ENCODE measurements at regions not wholly inside any gene's neighbourhood (a gene's known extent, or its start where the extent isn't known, plus 50 kb on each side); places are given as distances from the start of the nearest gene placed in this dataset.
"Not testable (repeated sequence)": the region's sequence is repeated elsewhere in the genome, so short reads cannot be mapped to it uniquely, and the experiment has no call there.

GRCh38 chr17:22268214-22268911 lies 576.0 kb downstream of the KCNJ18 start:
- H3K9me3 Mint-ChIP-seq: peaks cover 44% of the 10 kb centered on the region
- no peaks in the 10 kb centered on the region for H3K27me3 Mint-ChIP-seq (ENCODE audit: low read depth)
- no peak overlapping the region for H3K27ac Mint-ChIP-seq
- H3K4me3 Mint-ChIP-seq: no peak overlapping the region
- no peak for DNase-seq (ENCODE audit: low spot score in 2 of 2, unreplicated experiment in 2 of 2)
- no peaks in the 10 kb centered on the region for H3K4me1 Mint-ChIP-seq
- H3K36me3 Mint-ChIP-seq: peaks cover 2% of the 10 kb centered on the region
- TF ChIP-seq, protein P1, sequence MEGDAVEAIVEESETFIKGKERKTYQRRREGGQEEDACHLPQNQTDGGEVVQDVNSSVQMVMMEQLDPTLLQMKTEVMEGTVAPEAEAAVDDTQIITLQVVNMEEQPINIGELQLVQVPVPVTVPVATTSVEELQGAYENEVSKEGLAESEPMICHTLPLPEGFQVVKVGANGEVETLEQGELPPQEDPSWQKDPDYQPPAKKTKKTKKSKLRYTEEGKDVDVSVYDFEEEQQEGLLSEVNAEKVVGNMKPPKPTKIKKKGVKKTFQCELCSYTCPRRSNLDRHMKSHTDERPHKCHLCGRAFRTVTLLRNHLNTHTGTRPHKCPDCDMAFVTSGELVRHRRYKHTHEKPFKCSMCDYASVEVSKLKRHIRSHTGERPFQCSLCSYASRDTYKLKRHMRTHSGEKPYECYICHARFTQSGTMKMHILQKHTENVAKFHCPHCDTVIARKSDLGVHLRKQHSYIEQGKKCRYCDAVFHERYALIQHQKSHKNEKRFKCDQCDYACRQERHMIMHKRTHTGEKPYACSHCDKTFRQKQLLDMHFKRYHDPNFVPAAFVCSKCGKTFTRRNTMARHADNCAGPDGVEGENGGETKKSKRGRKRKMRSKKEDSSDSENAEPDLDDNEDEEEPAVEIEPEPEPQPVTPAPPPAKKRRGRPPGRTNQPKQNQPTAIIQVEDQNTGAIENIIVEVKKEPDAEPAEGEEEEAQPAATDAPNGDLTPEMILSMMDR (IDR thresholded peaks at IDR 0.05; ENCODE audit: unreplicated experiment): no peak

- peaks cover 2% of the 10 kb centered on the region for H3K36me3 Mint-ChIP-seq
- no peak overlapping the region for H3K4me3 Mint-ChIP-seq
- no peaks in the 10 kb centered on the region for H3K27me3 Mint-ChIP-seq (ENCODE audit: low read depth)
- TF ChIP-seq, protein P1 (IDR thresholded peaks at IDR 0.05; ENCODE audit: unreplicated experiment): no peak
- H3K27ac Mint-ChIP-seq: no peak overlapping the region
- H3K9me3 Mint-ChIP-seq: peaks cover 44% of the 10 kb centered on the region
- H3K4me1 Mint-ChIP-seq: no peaks in the 10 kb centered on the region
- DNase-seq (ENCODE audit: low spot score in 2 of 2, unreplicated experiment in 2 of 2): no peak
These were observed 576.5 kb downstream of the KCNJ18 start for GRCh38 chr17:22268912-22269220.

DNA sequence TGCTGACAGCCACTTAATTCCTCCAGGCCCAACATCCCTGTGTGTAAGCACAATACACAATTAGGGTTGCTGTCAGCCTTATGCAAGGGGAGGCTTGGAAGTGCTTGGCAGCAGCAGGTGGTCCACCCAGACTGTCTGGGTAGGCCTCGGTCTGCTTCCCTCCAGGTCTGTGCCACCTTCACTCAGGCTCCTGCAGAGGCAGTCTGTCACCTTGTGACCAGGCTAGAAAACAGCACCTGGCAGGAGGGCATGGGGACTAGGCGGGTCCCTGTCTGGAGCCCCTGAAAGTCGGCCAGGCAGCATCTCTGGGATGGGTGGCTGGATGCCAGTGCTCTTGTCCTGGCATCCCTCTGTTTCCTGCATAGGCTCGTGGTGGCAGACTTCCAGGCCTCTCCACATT lies 578.1 kb downstream of the KCNJ18 start:
- TF ChIP-seq, protein P1 (IDR thresholded peaks at IDR 0.05; ENCODE audit: unreplicated experiment): no peak
- Mint-ChIP-seq H3K27me3 (ENCODE audit: low read depth) (no peaks in the 10 kb centered on the region), H3K27ac (no peak overlapping the region), H3K4me1 (no peaks in the 10 kb centered on the region), H3K4me3 (no peak overlapping the region), H3K9me3 (peaks cover 43% of the 10 kb centered on the region), H3K36me3 (peaks cover 2% of the 10 kb centered on the region)
- no peak for DNase-seq (ENCODE audit: low spot score in 2 of 2, unreplicated experiment in 2 of 2)

GRCh38 chr17:22270809-22271208 lies 578.5 kb downstream of the KCNJ18 start:
- H3K9me3 Mint-ChIP-seq: peaks cover 43% of the 10 kb centered on the region
- not testable (repeated sequence) for H3K36me3 Mint-ChIP-seq; H3K4me3 Mint-ChIP-seq; H3K27me3 Mint-ChIP-seq (ENCODE audit: low read depth); H3K4me1 Mint-ChIP-seq; DNase-seq (ENCODE audit: low spot score in 2 of 2, unreplicated experiment in 2 of 2); H3K27ac Mint-ChIP-seq

DNA sequence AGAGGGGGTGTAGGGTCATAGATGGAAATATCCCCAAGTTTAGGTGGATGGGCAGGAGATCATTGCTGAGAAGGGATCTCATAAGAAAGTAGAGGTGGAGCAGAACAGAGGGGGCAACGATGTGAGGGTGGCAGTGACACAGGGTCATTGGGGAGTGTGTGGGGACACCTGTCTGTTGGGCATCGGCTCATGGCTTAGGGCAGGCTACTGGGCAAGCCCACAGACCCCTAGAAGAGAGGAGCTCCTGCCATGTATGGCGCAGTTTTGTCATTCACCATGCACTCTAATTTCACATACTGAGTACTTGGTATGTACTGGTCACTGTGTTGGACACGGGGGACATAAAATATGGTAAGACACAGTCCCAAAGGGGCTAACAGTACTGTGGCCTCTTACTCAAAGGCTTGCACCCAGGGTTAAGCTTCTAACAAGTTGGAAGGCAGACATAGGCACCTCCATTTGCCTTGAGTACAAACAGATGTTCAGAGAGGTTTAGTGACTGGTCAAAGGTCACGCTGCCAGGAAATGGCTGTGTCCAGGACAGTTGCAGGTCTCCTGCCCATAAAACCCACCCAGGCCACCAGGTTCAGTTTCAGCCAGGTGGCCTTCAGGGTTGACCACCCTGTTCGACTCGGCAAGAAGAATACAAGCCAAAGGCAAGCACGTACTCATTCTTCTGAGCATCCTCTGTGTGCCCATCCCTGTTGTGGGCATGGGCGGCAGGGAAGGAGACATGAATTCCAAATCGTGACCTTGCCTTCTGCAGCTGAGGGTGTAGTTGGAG lies 580.2 kb downstream of the KCNJ18 start:
- H3K9me3 Mint-ChIP-seq: peaks cover 55% of the 10 kb centered on the region

GRCh38 chr17:22273308-22273707 lies 581.0 kb downstream of the KCNJ18 start:
- Mint-ChIP-seq H3K36me3 (peaks cover 2% of the 10 kb centered on the region), H3K4me3 (no peak overlapping the region), H3K27me3 (ENCODE audit: low read depth) (no peaks in the 10 kb centered on the region), H3K27ac (no peak overlapping the region), H3K4me1 (no peaks in the 10 kb centered on the region), H3K9me3 (peaks cover 52% of the 10 kb centered on the region)
- DNase-seq (ENCODE audit: low spot score in 2 of 2, unreplicated experiment in 2 of 2): no peak
- TF ChIP-seq, protein P1 (IDR thresholded peaks at IDR 0.05; ENCODE audit: unreplicated experiment): no peak

More for the DNA sequence above, 580.2 kb downstream of the KCNJ18 start:
- TF ChIP-seq, protein P1 (IDR thresholded peaks at IDR 0.05; ENCODE audit: unreplicated experiment): no peak
- H3K27ac Mint-ChIP-seq: no peak overlapping the region
- peaks cover 2% of the 10 kb centered on the region for H3K36me3 Mint-ChIP-seq
- no peaks in the 10 kb centered on the region for H3K4me1 Mint-ChIP-seq
- no peak overlapping the region for H3K4me3 Mint-ChIP-seq
- H3K27me3 Mint-ChIP-seq (ENCODE audit: low read depth): no peaks in the 10 kb centered on the region
- DNase-seq (ENCODE audit: low spot score in 2 of 2, unreplicated experiment in 2 of 2): no peak

All from mesothelial cell of epicardium (in vitro differentiated cells).